GM12878 (cell line): ENCODE measurements at regions not wholly inside any gene's neighbourhood (a gene's known extent, or its start where the extent isn't known, plus 50 kb on each side); places are given as distances from the start of the nearest gene placed in this dataset.

Experiments used
- BRCA1 ChIP-seq: IDR thresholded peaks from 2 replicates; pipeline ENCODE4 v1.6.1; 2011; ENCODE audit warnings: low read depth, low read length, improper control_type of control experiment
- CHD4 ChIP-seq: fragments of 200-600 bp; sonication (generic); IDR thresholded peaks from 2 replicates; pipeline ENCODE4 v1.6.1; 2016; ENCODE audit warnings: mild to moderate bottlenecking
- E2F4 ChIP-seq: IDR thresholded peaks from 2 replicates; pipeline ENCODE4 v1.6.1; 2012; ENCODE audit warnings: low read depth, low read length, improper control_type of control experiment
- ELK1 ChIP-seq: IDR thresholded peaks from 2 replicates; pipeline ENCODE4 v1.6.1; 2012; ENCODE audit warnings: low read depth, low read length, improper control_type of control experiment
- MTA2 ChIP-seq: fragments of 450-650 bp; IDR thresholded peaks from 2 replicates; pipeline ENCODE4 v1.6.1; 2016; ENCODE audit warnings: low read depth, mild to moderate bottlenecking, moderate library complexity
- MXI1 ChIP-seq: fragments of 150-350 bp; IDR thresholded peaks from 2 replicates; pipeline ENCODE4 v1.6.1; 2011; ENCODE audit warnings: low read depth, mild to moderate bottlenecking, inconsistent platforms, low read length, improper control_type of control experiment
- NRF1 ChIP-seq: conservative IDR thresholded peaks from 2 replicates; pipeline ENCODE4 v1.6.1; 2011; ENCODE audit warnings: mild to moderate bottlenecking, low read depth, low read length, improper control_type of control experiment
- PML ChIP-seq: IDR thresholded peaks from 2 replicates; pipeline ENCODE4 v1.6.1; 2012; ENCODE audit warnings: low read length, inconsistent platforms
- SPI1 ChIP-seq: IDR thresholded peaks from 2 replicates; pipeline ENCODE4 v1.6.1; 2011; ENCODE audit warnings: low read depth, mild to moderate bottlenecking, low read length, moderate library complexity, borderline replicate concordance; ENCODE audit not compliant: insufficient read depth
- TBL1XR1 ChIP-seq: IDR thresholded peaks from 2 replicates; pipeline ENCODE4 v1.6.1; 2012; ENCODE audit warnings: low read depth, low read length, improper control_type of control experiment
- YBX1 ChIP-seq: fragments of 450-650 bp; IDR thresholded peaks from 2 replicates; pipeline ENCODE4 v1.6.1; 2016; ENCODE audit warnings: antibody characterized with exemption
- ZNF217 ChIP-seq: fragments of 450-650 bp; IDR thresholded peaks from 2 replicates; pipeline ENCODE4 v1.6.1; 2017; ENCODE audit warnings: antibody characterized with exemption, mild to moderate bottlenecking
- ZNF592 ChIP-seq: fragments of 450-650 bp; IDR thresholded peaks from 2 replicates; pipeline ENCODE4 v1.6.1; 2017; ENCODE audit warnings: mild to moderate bottlenecking, moderate library complexity

GRCh38 chr4:24060932-24061331 is 171.1 kb upstream of the PPARGC1A start (continued):
- TF ChIP-seq E2F4 (no peak), PML (no peak), TBL1XR1 (no peak), NRF1 (no peak), BRCA1 (no peak), ZNF217 (no peak), CHD4 (no peak), ZNF592 (no peak), YBX1 (no peak), ELK1 (no peak), MXI1 (no peak), MTA2 (no peak), SPI1 (no peak)
